NCI-H226 (cell line): ENCODE measurements at regions not wholly inside any gene's neighbourhood (a gene's known extent, or its start where the extent isn't known, plus 50 kb on each side); places are given as distances from the start of the nearest gene placed in this dataset.
"Not testable (repeated sequence)": the region's sequence is repeated elsewhere in the genome, so short reads cannot be mapped to it uniquely, and the experiment has no call there.

Source experiments
- DNase-seq: peaks from one replicate; pipeline ENCODE4 v3.0.0-alpha.2; 2015

GRCh38 chr9:95572381-95573151, 55.8 kb upstream of the PTCH1 start:
- no peak for DNase-seq

DNA sequence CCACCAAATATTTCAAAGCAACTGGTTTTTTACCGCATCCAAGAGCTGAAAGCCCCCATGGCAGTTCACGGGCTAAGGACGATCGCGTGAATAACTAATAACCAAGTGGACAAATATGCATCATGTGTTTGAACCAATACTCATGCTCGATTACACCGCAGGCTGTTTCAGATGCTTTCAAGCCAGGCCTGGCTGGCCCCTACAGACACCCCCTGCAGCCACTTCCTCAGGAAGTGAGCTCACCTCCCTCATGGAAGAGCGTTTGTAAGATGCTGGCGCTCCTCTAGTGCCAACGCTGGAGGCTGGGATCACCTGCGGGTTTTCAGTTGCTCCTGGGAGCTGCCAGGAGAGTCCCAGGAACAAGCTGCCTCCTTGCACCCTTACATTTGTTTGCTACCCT, 53.9 kb upstream of the PTCH1 start:
- no peak for DNase-seq

GRCh38 chr9:95570150-95570549, 53.4 kb upstream of the PTCH1 start:
- no peak for DNase-seq

DNA sequence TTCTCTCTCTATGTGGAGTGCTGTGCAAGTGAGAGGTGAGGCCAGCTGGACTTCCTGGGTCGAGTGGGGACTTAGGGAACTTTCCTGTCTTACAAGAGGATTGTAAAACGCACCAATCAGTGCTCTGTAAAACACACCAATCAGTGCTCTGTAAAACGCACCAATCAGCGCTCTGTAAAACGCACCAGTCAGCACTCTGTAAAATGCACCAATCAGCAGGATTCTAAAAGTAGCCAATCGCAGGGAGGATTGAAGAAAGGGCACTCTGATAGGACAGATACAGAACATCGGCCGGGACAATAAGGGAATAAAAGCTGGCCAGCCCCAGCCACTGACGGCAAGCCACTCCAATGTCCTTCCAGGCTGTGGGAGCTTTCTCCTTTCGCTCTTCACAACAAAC, 52.0 kb upstream of the PTCH1 start:
- DNase-seq: not testable (repeated sequence)
